NT2/D1 (cell line): ENCODE measurements at regions not wholly inside any gene's neighbourhood (a gene's known extent, or its start where the extent isn't known, plus 50 kb on each side); places are given as distances from the start of the nearest gene placed in this dataset.

Experiments
- DNase-seq: peaks from one replicate; pipeline ENCODE4 v3.0.0-alpha.2; 2011; ENCODE audit warnings: low read depth, low spot score
- H3K27me3 ChIP-seq: 2 replicates; pipeline ENCODE4 v1.6.0; 2011; ENCODE audit warnings: mild to moderate bottlenecking; ENCODE audit not compliant: insufficient read length, insufficient read depth
- H3K36me3 ChIP-seq: 2 replicates; pipeline ENCODE4 v1.6.1; 2011; ENCODE audit warnings: mild to moderate bottlenecking, low read length, mixed read lengths; ENCODE audit not compliant: insufficient read depth, insufficient read length
- H3K4me1 ChIP-seq: 2 replicates; pipeline ENCODE4 v1.5.1; 2011; ENCODE audit not compliant: insufficient read depth, insufficient read length
- H3K4me3 ChIP-seq: 2 replicates; pipeline ENCODE4 v1.5.1; 2011; ENCODE audit warnings: low read depth; ENCODE audit not compliant: insufficient read length
- H3K9ac ChIP-seq: 2 replicates; pipeline ENCODE4 v1.6.0; 2011; ENCODE audit warnings: low read depth; ENCODE audit not compliant: insufficient read length
- H3K9me3 ChIP-seq: 2 replicates; pipeline ENCODE4 v1.5.1; 2011; ENCODE audit warnings: mild to moderate bottlenecking, low read length; ENCODE audit not compliant: insufficient read depth
- SUZ12 ChIP-seq: IDR thresholded peaks from 2 replicates; pipeline ENCODE4 v1.6.1; 2011; ENCODE audit not compliant: insufficient read length, insufficient read depth; ENCODE audit errors: extremely low read depth
- YY1 ChIP-seq: IDR thresholded peaks from 2 replicates; pipeline ENCODE4 v1.6.1; 2011; ENCODE audit not compliant: insufficient read length, insufficient read depth
- ZNF274 ChIP-seq: IDR thresholded peaks from 2 replicates; pipeline ENCODE4 v1.6.1; 2011; ENCODE audit warnings: mild to moderate bottlenecking, low read depth, low read length

- H3K27me3 ChIP-seq = no peaks in the 10 kb centered on the region
- no peaks in the 10 kb centered on the region for H3K4me1 ChIP-seq
- no peaks in the 10 kb centered on the region for H3K9me3 ChIP-seq
- no peak overlapping the region for H3K4me3 ChIP-seq
- no peaks in the 10 kb centered on the region for H3K36me3 ChIP-seq
- no peak for TF ChIP-seq YY1
- TF ChIP-seq ZNF274 = no peak
- TF ChIP-seq SUZ12 = no peak
- H3K9ac ChIP-seq = no peak overlapping the region
- no peak for DNase-seq
Measured at GRCh38 chr1:198380275-198380674, 160.2 kb downstream of the ATP6V1G3 start.

- no peak for DNase-seq
- H3K9me3 ChIP-seq = peaks cover 15% of the 10 kb centered on the region
Measured at GRCh38 chr1:198377702-198378101, 162.8 kb downstream of the ATP6V1G3 start.

GRCh38 chr1:198374288-198374687 is 166.2 kb downstream of the ATP6V1G3 start:
- no peaks in the 10 kb centered on the region for H3K27me3 ChIP-seq
- no peak overlapping the region for H3K9ac ChIP-seq
- no peaks in the 10 kb centered on the region for H3K36me3 ChIP-seq
- H3K4me1 ChIP-seq = no peaks in the 10 kb centered on the region
- no peak for TF ChIP-seq YY1
- no peak for TF ChIP-seq ZNF274
- TF ChIP-seq SUZ12 = no peak
- H3K4me3 ChIP-seq = no peak overlapping the region
- no peak for DNase-seq
- peaks cover 15% of the 10 kb centered on the region for H3K9me3 ChIP-seq

More at GRCh38 chr1:198377702-198378101, 162.8 kb downstream of the ATP6V1G3 start:
- TF ChIP-seq ZNF274 (no peak), YY1 (no peak), SUZ12 (no peak)
- Histone ChIP-seq H3K36me3 (no peaks in the 10 kb centered on the region), H3K9ac (no peak overlapping the region), H3K27me3 (no peaks in the 10 kb centered on the region), H3K4me1 (no peaks in the 10 kb centered on the region), H3K4me3 (no peak overlapping the region)

- Histone ChIP-seq H3K27me3 (no peaks in the 10 kb centered on the region), H3K9me3 (peaks cover 15% of the 10 kb centered on the region), H3K4me3 (no peak overlapping the region), H3K4me1 (no peaks in the 10 kb centered on the region), H3K9ac (no peak overlapping the region), H3K36me3 (no peaks in the 10 kb centered on the region)
- no peak for TF ChIP-seq SUZ12
- no peak for TF ChIP-seq ZNF274
- TF ChIP-seq YY1 = no peak
- no peak for DNase-seq
Measured at GRCh38 chr1:198373376-198373775, 167.1 kb downstream of the ATP6V1G3 start.
